ENCODE measurements at regions not wholly inside any gene's neighbourhood (a gene's known extent, or its start where the extent isn't known, plus 50 kb on each side); places are given as distances from the start of the nearest gene placed in this dataset.
A peak's percentile ranks its signal among the peaks of the same experiment; 100 is the strongest.

- no peak for DNase-seq
Measured at GRCh38 chr4:122203407-122203806, 51.3 kb downstream of the BLTP1 start.

GRCh38 chr4:122205687-122206086 lies 53.6 kb downstream of the BLTP1 start:
- no peak for DNase-seq

- no peak for DNase-seq
Measured at GRCh38 chr4:122212880-122213279, 60.7 kb downstream of the BLTP1 start.

- no peak for DNase-seq
Measured at GRCh38 chr4:122218762-122219161, 66.6 kb downstream of the BLTP1 start.

GRCh38 chr4:122219356-122219755 lies 67.2 kb downstream of the BLTP1 start:
- no peak for DNase-seq

- DNase-seq: no peak
Measured at GRCh38 chr4:122221322-122221721, 69.2 kb downstream of the BLTP1 start.

GRCh38 chr4:122224348-122224747 lies 72.2 kb downstream of the BLTP1 start:
- DNase-seq: peak; percentile 18

- DNase-seq: no peak
Measured at GRCh38 chr4:122227202-122227601, 75.1 kb downstream of the BLTP1 start.

GRCh38 chr4:122229857-122230256 lies 77.7 kb downstream of the BLTP1 start:
- DNase-seq: no peak

GRCh38 chr4:122232633-122233032 lies 80.5 kb downstream of the BLTP1 start:
- DNase-seq: no peak

GRCh38 chr4:122234686-122235085 lies 82.6 kb downstream of the BLTP1 start:
- no peak for DNase-seq

GRCh38 chr4:122243785-122244184 lies 91.7 kb downstream of the BLTP1 start:
- no peak for DNase-seq

GRCh38 chr4:122244764-122245163 lies 92.6 kb downstream of the BLTP1 start:
- DNase-seq: no peak

- DNase-seq: no peak
Measured at GRCh38 chr4:122246551-122246950, 94.4 kb downstream of the BLTP1 start.

GRCh38 chr4:122249357-122249756 lies 97.2 kb downstream of the BLTP1 start:
- DNase-seq: no peak

GRCh38 chr4:122252584-122252983 lies 100.5 kb downstream of the BLTP1 start:
- no peak for DNase-seq

- DNase-seq: no peak
Measured at GRCh38 chr4:122259849-122260248, 107.7 kb downstream of the BLTP1 start.

- no peak for DNase-seq
Measured at GRCh38 chr4:122276359-122276758, 102.5 kb upstream of the ADAD1 start.

GRCh38 chr4:122278976-122279375 lies 99.8 kb upstream of the ADAD1 start:
- DNase-seq: no peak

GRCh38 chr4:122279670-122280069 lies 99.1 kb upstream of the ADAD1 start:
- no peak for DNase-seq

- no peak for DNase-seq
Measured at GRCh38 chr4:122285285-122285684, 93.5 kb upstream of the ADAD1 start.

GRCh38 chr4:122293374-122294365 lies 85.1 kb upstream of the ADAD1 start:
- no peak for DNase-seq

GRCh38 chr4:122297694-122298093 lies 81.1 kb upstream of the ADAD1 start:
- DNase-seq: no peak

GRCh38 chr4:122300776-122301175 lies 78.0 kb upstream of the ADAD1 start:
- DNase-seq: no peak

- no peak for DNase-seq
Measured at GRCh38 chr4:122305853-122306252, 73.0 kb upstream of the ADAD1 start.

Measured in CD4-positive, alpha-beta T cell treated with Interleukin-17A for 4 hours (primary cell).